DMS 273 (cell line): ENCODE measurements at regions not wholly inside any gene's neighbourhood (a gene's known extent, or its start where the extent isn't known, plus 50 kb on each side); places are given as distances from the start of the nearest gene placed in this dataset.
"Not testable (repeated sequence)": the region's sequence is repeated elsewhere in the genome, so short reads cannot be mapped to it uniquely, and the experiment has no call there.

Experiments used
- DNase-seq: peaks from one replicate; lab custom pipeline; 2025; ENCODE audit not compliant: unreplicated experiment; lab: John Stamatoyannopoulos, UW

DNA sequence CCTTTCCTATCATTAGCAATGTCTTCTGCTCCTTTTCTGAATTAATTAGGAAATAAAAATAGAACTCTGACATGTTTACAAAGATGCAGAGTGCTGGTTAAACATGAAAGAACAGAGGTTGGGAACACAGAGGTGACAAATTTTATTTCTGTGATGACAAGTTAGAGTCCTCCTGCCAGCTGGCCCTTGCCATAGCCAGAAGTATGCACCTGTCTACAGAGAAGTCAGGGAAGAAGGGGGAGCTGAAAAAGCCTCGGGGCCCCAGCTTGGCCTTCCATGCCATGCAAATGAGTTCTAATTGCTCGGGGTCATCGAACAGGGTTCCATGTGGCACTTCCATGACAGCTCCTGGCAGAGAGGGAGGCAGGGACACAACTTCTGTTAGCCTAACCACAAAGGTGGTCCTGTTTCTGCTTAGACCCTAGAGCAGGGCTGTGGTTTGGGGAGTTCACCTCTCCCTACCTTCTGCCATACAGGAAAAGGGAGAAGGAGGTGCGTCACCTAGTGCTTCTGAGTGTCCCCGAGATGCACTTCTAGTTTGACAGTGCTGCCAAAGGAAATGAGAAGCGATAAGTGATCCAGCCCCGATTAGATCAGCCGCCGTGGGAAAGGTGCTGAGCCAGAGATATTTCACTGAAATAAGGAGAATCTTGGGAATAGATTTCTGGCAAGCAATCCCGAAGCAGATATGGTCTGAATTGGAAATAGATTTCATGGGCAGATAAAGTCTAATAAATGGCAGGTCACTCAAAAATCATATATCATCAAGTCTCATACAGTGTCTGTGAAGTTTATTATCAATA lies 155.8 kb upstream of the FOXN3 start:
- no peak for DNase-seq

DNA sequence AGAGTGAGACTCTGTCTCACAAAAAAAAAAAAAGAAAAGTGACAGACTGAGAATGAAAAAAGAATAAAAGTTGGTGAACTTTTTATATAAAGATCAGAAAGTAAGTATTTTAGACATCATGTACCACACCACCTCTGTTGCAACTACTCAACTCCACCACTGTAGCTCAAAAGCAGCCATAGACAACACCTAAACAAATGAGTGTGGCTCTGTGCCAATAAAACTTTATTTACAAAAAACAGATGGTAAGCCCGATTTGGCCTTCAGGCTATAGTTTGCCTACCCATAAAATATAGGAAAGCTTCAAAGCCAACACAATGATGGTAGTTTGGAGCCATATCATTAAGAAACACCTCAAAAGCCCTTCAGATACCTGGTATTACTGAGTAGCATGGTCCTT lies 154.5 kb upstream of the FOXN3 start:
- peak; percentile 21 for DNase-seq

DNA sequence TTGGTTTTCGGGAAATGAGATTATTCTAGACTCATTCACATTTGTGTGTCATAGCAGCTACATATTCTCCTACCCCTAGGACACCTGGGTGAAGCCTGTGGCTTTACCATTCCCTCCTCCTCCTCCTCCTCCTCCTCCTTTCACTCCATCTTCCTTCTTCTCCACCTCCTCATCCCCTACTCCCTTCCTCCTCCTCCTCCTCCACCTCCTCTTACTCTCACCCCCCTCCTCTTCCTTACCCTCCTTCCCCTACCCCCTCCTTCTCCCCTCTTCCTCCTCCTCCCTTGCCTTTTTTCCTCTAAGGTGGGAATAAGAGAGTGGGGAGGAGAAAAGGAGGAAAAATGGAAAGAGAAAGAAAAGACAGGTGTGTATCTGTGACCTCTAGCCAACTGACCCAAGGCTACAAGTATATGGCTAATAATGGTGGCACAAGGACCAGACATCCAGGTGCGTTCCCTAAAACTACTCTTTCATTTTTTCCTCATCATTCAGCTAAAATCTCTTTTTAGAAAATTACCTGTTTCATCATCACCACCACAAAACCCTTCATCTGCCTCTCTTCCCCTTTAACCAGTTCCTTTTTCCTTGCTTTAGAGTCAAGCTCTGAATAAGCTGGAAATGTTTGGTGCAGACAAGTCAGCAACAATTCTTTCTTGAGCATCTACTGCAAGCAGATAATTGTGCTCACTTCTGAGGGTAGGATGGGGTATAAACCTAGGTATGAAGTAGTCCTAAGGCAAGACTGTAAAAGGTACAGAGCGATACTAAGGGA lies 149.8 kb upstream of the FOXN3 start:
- DNase-seq, result no peak

DNA sequence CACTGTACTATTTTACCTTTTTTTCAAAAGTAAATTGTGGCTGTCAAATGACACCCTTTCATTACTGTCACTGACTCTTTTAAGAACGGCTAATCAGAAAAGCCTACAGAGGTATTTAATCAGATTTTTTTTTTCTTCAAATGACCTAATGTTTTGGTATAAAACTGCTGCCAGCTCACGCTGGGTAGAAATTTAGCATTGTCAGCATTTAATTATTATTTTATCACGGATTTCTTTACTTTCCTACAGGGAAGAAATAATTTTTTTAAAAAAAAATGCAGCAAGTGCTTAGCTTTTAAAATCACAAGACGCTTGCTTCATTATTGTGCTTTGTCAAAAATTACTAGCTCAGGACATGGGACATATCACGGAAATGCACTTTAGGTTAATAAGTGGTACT lies 149.1 kb upstream of the FOXN3 start:
- DNase-seq, result no peak

DNA sequence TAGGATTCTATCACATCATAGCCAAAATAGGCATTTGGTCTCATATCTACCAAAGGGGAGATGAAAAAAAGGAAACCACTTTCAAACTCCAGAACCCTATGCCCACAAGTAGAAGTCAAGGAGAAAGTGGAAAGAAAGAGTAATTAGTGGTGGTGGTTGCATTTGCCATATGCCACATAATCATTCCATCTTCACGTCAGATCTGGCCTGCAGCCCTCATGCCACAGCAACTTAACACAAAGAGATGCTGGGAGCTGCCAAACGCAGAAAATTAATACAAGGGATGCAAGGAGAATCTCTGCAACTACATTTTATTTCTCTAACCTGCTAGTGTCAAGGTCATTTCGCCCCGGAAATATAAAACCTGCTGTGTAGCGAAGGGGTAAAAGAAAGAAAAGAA lies 148.6 kb upstream of the FOXN3 start:
- DNase-seq, result peak; percentile 34

DNA sequence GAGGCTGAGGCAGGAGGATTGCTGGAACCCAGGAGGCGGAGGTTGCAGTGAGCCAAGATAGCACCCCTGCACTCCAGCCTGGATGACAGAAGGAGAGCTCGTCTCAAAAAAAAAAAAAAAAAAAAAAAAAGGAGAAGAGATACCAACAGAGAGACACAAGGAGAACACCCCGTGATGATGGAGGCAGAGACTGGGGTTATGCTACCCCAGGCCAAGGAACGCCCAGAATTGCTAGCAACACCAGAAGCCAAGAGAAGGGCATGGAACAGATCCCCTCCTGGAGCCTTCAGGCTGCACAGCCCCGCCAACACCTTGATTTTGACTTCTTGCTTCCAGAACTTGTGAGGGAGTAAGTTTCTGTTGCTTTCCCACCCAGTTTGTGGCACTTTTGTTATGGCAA lies 148.0 kb upstream of the FOXN3 start:
- DNase-seq, result no peak

DNA sequence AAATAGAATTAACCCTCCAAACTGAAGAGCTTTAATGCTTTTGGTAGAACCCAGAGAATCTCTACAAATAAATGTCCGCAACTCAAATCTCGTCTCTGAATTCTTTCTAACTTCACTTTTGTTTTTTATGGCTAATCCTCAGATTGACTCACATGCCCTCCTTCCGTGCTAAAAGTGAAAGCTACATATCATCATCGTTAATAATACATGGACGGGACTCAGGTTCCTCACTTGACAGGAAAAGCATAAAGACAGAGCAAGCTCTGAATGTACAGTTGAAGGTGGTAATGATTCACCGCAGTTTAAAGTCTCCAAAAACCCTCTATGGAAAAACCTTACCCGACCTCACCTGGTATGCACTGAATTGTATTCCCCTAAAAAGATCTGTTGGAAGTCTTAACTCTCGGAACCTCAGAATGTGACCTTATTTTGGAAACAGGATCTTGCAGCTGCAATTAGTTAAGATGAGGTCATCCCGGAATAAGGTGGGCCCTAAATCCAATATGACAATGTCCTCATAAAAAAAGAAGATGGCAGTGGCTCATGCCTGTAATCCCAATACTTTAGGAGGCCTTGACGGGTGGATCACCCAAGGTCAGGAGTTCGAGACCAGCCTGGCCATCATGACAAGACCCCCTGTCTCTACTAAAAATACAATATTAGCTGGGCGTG lies 147.4 kb upstream of the FOXN3 start:
- DNase-seq, result no peak

DNA sequence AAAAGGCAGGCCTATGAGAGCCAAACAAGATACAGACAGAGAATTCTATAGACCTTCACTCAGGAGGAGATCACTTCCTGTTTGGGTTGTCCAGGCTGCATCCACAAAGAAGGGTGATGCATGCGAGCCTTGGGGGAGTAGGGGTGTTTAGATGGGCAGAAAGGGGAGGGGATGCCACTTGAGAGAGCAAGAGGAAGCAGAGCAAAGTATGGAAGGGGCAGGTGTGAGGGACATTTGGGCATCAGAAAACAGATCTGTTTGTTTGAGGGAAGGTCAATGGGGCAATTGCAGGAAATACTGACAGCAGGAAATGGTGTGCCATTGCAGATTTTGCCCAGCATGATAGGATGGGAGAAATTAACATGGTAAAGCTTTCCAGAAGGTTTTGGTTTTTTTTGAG lies 146.4 kb upstream of the FOXN3 start:
- DNase-seq, result no peak

DNA sequence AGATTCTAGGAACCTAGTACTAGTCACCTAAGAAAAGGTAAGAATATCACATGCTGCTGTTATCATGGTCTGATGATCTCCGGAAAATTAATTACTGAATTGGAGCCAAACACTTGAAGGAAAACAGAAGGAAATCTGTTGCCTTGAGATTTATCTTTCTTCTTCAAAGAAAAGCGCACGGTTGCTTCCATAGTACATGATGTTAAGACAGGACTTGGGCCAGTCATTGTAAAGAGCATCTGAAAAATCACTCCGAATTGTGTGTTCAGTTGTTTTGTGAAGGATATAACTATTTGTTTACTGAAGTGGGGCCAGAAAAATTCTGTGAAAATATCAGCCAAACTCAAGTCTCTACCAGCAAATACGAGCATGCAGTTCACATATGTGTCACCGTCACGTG lies 134.9 kb upstream of the FOXN3 start:
- no peak for DNase-seq

DNA sequence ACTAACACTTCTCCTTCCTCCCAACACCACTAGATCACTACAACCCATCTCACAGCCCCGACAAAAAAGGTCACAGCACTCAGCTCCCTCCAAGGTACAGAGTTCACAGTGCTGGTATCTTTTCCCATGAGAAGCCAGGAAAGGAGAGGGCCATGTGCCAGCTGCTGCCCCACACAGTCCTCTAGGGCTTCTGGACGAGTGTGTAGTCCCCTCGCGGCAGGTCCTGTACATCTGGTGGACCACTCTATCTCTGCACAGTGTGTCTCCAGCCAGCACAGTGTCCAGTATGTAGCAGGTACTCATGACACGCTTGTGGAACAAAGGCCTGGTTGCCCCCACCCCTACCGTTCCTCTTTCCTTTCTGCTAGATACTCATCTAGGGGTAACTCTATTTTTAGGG lies 134.4 kb upstream of the FOXN3 start:
- DNase-seq, result no peak

DNA sequence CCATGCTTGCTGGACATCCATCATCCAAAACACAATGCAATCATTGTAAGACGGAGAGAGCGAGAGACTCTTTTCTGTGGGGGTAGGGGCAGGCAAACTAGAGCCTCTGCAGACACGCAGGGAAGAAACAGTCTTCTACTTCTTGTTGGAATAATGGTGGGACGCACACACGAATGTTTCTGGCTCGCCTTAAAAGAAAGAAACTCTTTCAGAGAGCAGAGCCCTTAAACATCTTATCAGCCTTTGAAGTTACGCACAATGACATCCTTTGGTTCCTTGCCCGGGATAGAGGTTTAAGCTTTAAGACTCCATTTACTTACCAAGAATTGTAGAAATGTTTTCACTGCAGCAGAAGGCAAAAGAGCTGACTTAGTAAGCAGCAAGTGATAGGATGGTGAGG lies 133.8 kb upstream of the FOXN3 start:
- DNase-seq, result no peak

DNA sequence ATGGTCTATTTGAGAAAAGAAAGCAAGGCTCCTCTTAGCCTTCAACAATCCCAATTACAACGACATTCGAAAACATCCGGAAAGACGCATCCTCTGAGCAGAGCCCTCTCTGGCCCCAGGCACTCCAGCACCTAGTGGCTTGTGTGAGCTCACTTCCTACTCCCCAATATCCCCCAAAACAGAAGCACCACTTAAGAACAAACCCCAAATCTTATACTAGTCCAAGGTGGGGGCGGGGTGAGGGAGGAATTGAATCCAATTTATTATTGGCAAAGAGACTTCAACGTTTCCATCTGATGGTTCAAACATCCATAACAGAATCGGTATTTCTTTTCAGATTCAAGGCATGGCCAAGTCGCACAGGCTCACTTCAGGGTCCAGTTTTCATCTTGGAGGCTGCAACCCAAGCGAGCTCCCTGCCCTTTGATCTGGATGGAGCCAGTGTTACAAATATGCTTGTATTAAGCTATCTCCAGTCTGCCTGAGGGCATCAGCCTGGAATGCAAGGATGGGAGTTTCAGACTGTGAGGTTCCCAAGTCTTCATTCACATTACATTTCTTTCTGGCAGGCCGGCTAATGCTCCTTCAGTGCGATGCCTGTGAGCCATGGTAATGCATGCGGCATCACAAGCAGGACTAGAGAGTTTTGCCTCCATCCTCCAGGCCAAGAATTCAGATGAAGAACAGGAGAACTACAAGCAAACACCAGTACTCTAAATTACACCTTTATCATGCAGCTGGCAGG lies 132.5 kb upstream of the FOXN3 start:
- no peak for DNase-seq

DNA sequence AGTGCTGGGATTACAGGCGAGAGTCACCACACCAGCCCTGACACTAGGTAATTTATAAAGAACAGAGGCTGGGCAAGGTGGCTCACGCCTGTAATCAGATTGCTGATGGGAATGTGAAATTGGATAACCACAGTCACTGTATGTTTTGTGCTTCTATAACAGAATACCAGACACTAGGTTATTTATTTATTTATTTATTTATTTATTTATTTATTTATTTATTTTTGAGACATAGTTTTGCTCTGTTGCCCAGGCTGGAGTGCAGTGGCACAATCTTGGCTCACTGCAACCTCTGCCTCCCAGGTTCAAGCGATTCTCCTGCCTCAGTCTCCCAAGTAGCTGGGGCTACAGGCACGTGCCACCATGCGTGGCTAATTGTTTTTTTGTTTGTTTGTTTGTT lies 130.0 kb upstream of the FOXN3 start:
- not testable (repeated sequence) for DNase-seq

DNA sequence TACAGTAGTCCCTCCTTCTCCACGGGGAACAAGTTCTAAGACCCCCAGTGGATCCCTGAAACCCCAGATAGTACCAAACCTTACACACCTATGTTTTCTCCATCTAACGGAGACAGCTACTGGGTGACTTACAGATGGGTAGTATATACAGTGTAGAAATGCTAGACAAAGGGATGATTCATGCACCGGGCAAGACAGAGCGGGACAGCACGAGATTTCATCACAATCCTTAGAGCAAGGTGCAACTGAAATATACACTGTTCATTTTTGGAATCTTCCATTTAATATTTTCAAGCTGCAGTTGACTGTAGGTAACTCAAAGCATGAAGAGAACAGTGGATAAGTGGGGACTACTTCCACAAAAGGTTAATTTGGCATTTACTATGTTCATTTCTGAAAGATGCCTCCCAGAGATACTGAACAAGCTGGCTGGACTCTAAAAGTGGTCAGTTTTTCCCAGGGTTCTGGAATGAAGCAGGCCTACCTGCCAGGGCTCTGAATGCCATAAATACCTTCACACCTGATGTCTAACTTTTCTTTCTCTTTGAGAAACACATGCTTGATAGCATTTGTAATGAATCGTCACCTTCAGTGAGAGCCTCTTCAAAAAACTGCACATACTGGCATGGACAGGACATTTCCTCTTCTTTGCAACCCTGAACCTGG lies 127.7 kb upstream of the FOXN3 start:
- DNase-seq, result no peak

DNA sequence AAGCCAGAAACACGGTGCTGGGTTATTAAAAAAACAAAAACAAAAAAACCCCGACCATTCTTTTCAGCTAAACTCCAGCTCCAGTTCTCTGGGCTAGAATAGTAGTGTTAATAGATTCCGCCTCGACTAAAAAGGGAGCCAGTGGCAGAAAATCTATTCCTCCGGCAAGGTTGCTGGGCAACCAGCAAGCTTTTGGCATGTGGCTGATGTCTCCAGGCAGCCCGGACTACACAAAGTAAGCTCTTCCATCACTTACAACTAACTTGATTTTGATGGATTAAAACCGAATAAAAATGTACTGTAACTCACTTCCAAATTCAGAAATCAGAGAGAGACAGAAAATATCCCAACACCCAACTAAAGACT lies 126.4 kb upstream of the FOXN3 start:
- peak; percentile 54 for DNase-seq

DNA sequence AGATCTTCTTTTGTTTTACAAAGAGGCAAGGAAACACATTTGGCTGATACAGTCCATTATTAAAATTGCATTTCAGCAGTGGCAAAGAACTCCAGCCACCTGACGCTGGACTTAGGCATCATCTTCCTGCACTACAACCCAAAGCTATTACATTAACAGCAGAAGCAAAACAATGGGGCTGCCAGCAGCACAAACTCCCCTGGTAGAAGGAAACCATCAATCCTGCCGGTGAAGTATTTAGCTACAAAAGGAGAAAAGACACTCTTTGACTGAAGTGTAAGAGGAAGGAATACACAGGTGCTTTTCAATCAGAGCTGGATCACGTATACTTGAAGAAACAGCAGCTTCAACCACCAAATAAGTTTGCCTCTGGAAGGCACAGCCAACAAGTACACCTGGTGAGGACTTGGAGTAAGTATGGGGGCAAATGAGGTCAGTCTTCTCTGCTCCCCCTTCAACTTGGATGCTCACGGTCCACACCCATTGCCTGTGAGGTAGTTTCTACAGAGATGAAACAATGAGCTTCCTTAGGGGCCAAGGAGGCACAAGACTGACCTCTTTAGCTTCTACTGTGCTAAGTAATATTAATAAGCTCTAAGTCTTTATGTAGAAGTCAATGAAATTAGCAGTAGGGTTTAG lies 125.9 kb upstream of the FOXN3 start:
- no peak for DNase-seq

DNA sequence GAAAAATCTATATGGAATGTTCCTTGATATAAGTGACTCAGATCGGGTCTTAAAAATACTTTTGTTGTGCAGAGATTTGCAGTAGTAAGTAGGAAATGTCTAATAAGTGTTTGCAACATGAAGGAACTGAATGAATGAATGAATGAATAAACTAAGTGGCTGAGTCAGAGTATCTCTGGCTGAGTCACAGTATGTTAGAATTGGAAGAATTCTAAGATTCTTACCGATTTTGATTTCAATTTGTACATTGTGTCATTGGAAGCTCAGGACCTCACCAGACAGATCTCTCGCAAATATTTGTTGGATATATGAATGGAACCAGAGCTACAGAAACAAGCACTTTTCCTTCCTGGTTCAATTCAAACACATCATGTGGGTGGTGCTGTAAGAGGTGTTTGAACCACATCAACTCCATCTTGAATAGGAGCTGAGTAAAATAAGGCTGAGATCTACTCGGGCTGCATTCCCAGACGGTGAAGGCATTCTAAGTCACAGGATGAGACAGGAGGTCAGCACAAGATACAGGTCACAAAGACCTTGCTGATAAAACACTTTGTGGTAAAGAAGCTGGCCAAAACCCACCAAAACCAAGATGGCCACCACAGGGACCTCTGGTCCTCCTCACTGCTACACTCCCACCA lies 123.9 kb upstream of the FOXN3 start:
- DNase-seq, result no peak

DNA sequence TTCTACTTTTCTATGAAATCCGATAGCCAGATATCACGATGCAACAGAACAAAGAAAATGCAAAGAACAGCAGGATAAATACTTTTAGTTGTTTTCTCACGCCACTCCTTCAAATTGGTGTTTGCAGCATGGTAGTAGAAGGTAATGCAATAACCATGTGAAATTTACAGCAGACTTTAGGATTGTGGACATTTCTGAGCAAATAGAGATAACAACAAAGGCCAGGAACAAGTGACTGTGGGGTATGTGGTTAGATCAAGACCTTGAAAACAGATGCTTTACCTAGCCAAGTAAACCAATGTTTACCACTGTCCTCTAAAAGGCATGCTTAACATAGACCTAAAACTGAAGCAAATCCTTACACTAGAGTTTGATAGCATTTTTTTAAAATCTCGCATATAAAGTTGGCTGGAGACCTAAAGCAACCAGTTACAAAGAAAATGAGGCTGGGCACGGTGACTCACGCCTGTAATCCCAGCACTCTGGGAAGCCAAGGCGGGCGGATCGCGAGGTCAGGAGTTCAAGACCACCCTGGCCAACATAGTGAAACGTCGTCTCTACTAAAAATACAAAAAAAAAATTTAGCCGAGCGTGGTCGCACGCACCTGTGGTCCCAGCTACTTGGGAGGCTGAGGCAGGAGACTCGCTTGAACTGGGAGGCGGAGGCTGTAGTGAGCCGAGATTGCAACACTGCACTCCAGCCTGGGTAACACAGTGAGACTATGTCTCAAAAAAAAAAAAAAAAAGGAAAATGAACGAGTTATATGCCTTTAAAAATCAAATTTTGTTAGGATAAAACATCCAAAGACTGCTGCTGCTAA lies 123.2 kb upstream of the FOXN3 start:
- no peak for DNase-seq

DNA sequence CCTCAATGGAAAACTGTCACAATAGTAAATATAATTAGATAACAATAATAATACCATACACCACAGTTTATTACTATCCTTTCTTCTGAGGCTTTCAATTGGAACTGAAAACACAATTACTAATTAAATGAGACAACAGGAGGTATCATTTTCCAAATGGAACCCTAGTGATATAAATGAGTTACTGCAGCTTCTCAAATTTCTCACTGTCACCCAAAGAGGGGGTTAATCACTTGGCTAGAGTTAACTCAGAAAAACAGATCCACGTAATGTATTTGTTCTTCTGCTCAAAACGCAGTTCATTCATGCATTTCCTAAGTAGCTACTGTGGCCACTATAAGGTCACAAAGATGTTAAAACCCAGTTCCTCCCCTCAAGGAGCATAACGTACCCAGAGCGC lies 120.9 kb upstream of the FOXN3 start:
- peak; percentile 17 for DNase-seq
